Keratinocyte (primary cell): ENCODE measurements at regions not wholly inside any gene's neighbourhood (a gene's known extent, or its start where the extent isn't known, plus 50 kb on each side); places are given as distances from the start of the nearest gene placed in this dataset.

Source experiments
- DNase-seq: peaks from one replicate; pipeline ENCODE4 v3.0.0-alpha.2; 2011; ENCODE audit warnings: low read depth, missing footprints, low spot score
- FAIRE-seq: peaks from 2 replicates; lab custom pipeline; 2011; peaks lifted over from hg19 to GRCh38; lab: Jason Lieb, UNC
- H2AFZ ChIP-seq: 2 replicates; pipeline ENCODE4 v1.6.0; 2012; ENCODE audit warnings: low read length, control low read depth, inconsistent platforms; ENCODE audit not compliant: control insufficient read depth
- H3K27ac ChIP-seq: 2 replicates; pipeline ENCODE4 v1.5.1; 2011; ENCODE audit warnings: low read length; ENCODE audit not compliant: control insufficient read depth, insufficient read depth
- H3K27me3 ChIP-seq: 3 replicates; pipeline ENCODE4 v1.6.0; 2011; ENCODE audit warnings: low read length; ENCODE audit not compliant: control insufficient read depth, insufficient read depth; ENCODE audit errors: extremely low read depth
- H3K36me3 ChIP-seq, 2 experiments: 2 replicates in 1 of 2; 3 replicates in 1 of 2; pipeline ENCODE4 v1.5.1; 2011; ENCODE audit warnings: low read length in 2 of 2, mild to moderate bottlenecking in 1 of 2; ENCODE audit not compliant: control insufficient read depth in 2 of 2, insufficient read depth in 2 of 2; ENCODE audit errors: extremely low read depth in 1 of 2
- H3K4me1 ChIP-seq: 3 replicates; pipeline ENCODE4 v1.5.1; 2011; ENCODE audit warnings: low read length; ENCODE audit not compliant: control insufficient read depth, insufficient read depth; ENCODE audit errors: extremely low read depth
- H3K4me2 ChIP-seq: 3 replicates; pipeline ENCODE4 v1.6.0; 2011; ENCODE audit warnings: low read depth, low read length; ENCODE audit not compliant: control insufficient read depth, insufficient read depth; ENCODE audit errors: extremely low read depth
- H3K4me3 ChIP-seq, 3 experiments: fragments of 200-600 bp in 1 of 3; sonication (generic) in 1 of 3; 2 replicates in 2 of 3; 3 replicates in 1 of 3; pipeline ENCODE4 v1.5.1; 2011 to 2016; ENCODE audit warnings: low read length in 3 of 3, mild to moderate bottlenecking in 3 of 3, control low read depth in 2 of 3, inconsistent platforms in 1 of 3, low read depth in 1 of 3, mixed read lengths in 1 of 3, mixed run types in 1 of 3, moderate library complexity in 1 of 3; ENCODE audit not compliant: control insufficient read depth in 2 of 3, insufficient read depth in 2 of 3; ENCODE audit errors: extremely low read depth in 1 of 3
- H3K79me2 ChIP-seq: 2 replicates; pipeline ENCODE4 v1.6.0; 2012; ENCODE audit warnings: low read length; ENCODE audit not compliant: control insufficient read depth, insufficient read depth
- H3K9ac ChIP-seq: 3 replicates; pipeline ENCODE4 v1.6.0; 2011; ENCODE audit warnings: low read length; ENCODE audit not compliant: control insufficient read depth, insufficient read depth; ENCODE audit errors: extremely low read depth
- H3K9me1 ChIP-seq: 3 replicates; pipeline ENCODE4 v1.6.0; 2011; ENCODE audit warnings: low read length; ENCODE audit not compliant: control insufficient read depth, insufficient read depth; ENCODE audit errors: extremely low read depth
- H3K9me3 ChIP-seq: 2 replicates; pipeline ENCODE4 v1.5.1; 2012; ENCODE audit warnings: low read depth, low read length; ENCODE audit not compliant: control insufficient read depth
- H4K20me1 ChIP-seq: 3 replicates; pipeline ENCODE4 v1.6.0; 2011; ENCODE audit warnings: low read length; ENCODE audit not compliant: control insufficient read depth, insufficient read depth; ENCODE audit errors: extremely low read depth
- CTCF ChIP-seq, 3 experiments: IDR thresholded peaks in 1 of 3; conservative IDR thresholded peaks in 1 of 3; optimal IDR thresholded peaks in 1 of 3; 2 replicates in 2 of 3; 3 replicates in 1 of 3; pipeline versions ENCODE3 to v1.5.1; 2011; ENCODE audit warnings: low read length in 3 of 3, mild to moderate bottlenecking in 3 of 3, moderate library complexity in 2 of 3, control low read depth in 1 of 3, inconsistent platforms in 1 of 3; ENCODE audit not compliant: insufficient read depth in 2 of 3; ENCODE audit errors: extremely low read depth in 1 of 3
- EZH2 ChIP-seq: IDR thresholded peaks from one replicate; pipeline ENCODE4 v1.6.1; 2012; ENCODE audit warnings: inconsistent platforms, mild to moderate bottlenecking, low read length, moderate library complexity
- dilution Hi-C: fragments of 300-500 bp; cut with MboI; formaldehyde crosslinking; loops from one replicate; pipeline ENCODE4 v1.7.0; 2020; ENCODE audit warnings: low sequenced_read_pairs; ENCODE audit not compliant: extremely low pct_ligation_motif_present

GRCh38 chr14:25933731-25934130, 664.1 kb downstream of the NOVA1 start:
- dilution Hi-C loops = no loop called here
- TF ChIP-seq CTCF (optimal IDR thresholded peaks at IDR 0.05 in 1 of 3, IDR thresholded peaks at IDR 0.05 in 1 of 3, conservative IDR thresholded peaks at IDR 0.05 in 1 of 3; ENCODE audit: extremely low read depth in 1 of 3, insufficient read depth in 2 of 3, low read length in 3 of 3) (no peak), EZH2 (no peak)
- H3K36me3 ChIP-seq = no peaks in the 10 kb centered on the region
- DNase-seq (no peak), FAIRE-seq (no peak)
- H3K9ac ChIP-seq = no peak overlapping the region
- no peaks in the 10 kb centered on the region for H3K4me1 ChIP-seq
- no peak overlapping the region for H3K4me3 ChIP-seq
- H2AFZ ChIP-seq = no peak overlapping the region
- no peaks in the 10 kb centered on the region for H3K27me3 ChIP-seq
- no peaks in the 10 kb centered on the region for H3K9me1 ChIP-seq
- H3K79me2 ChIP-seq = no peaks in the 10 kb centered on the region
- no peak overlapping the region for H3K27ac ChIP-seq
- H3K9me3 ChIP-seq = peaks cover 1% of the 10 kb centered on the region
- H4K20me1 ChIP-seq = no peaks in the 10 kb centered on the region
- no peak overlapping the region for H3K4me2 ChIP-seq

GRCh38 chr14:25929881-25930615, 667.8 kb downstream of the NOVA1 start:
- Histone ChIP-seq H3K4me1 (no peaks in the 10 kb centered on the region), H4K20me1 (no peaks in the 10 kb centered on the region), H3K27me3 (no peaks in the 10 kb centered on the region), H3K4me3 (no peak overlapping the region), H3K9me1 (no peaks in the 10 kb centered on the region), H2AFZ (no peak overlapping the region), H3K9me3 (peaks cover 3% of the 10 kb centered on the region), H3K9ac (no peak overlapping the region), H3K27ac (no peak overlapping the region), H3K4me2 (no peak overlapping the region), H3K36me3 (no peaks in the 10 kb centered on the region), H3K79me2 (no peaks in the 10 kb centered on the region)
- dilution Hi-C loops = no loop called here
- no peak for TF ChIP-seq EZH2
- DNase-seq (no peak), FAIRE-seq (no peak)

- Histone ChIP-seq H3K36me3 (no peaks in the 10 kb centered on the region), H3K4me1 (no peaks in the 10 kb centered on the region), H3K9ac (no peak overlapping the region), H3K79me2 (no peaks in the 10 kb centered on the region), H3K9me3 (peaks cover 2% of the 10 kb centered on the region), H3K4me2 (no peak overlapping the region), H3K4me3 (no peak overlapping the region), H3K27ac (no peak overlapping the region), H2AFZ (no peak overlapping the region), H3K9me1 (no peaks in the 10 kb centered on the region), H3K27me3 (no peaks in the 10 kb centered on the region), H4K20me1 (no peaks in the 10 kb centered on the region)
- FAIRE-seq (no peak), DNase-seq (no peak)
- TF ChIP-seq CTCF (optimal IDR thresholded peaks at IDR 0.05 in 1 of 3, IDR thresholded peaks at IDR 0.05 in 1 of 3, conservative IDR thresholded peaks at IDR 0.05 in 1 of 3; ENCODE audit: extremely low read depth in 1 of 3, insufficient read depth in 2 of 3, low read length in 3 of 3) (no peak), EZH2 (no peak)
- dilution Hi-C loops = no loop called here
Observed at GRCh38 chr14:25911831-25912230, 686.0 kb downstream of the NOVA1 start.
